GM12892 (cell line): ENCODE measurements at regions not wholly inside any gene's neighbourhood (a gene's known extent, or its start where the extent isn't known, plus 50 kb on each side); places are given as distances from the start of the nearest gene placed in this dataset.

Experiments used
- DNase-seq: peaks from one replicate; pipeline ENCODE4 v3.0.0; 2011; ENCODE audit not compliant: insufficient read length
- FAIRE-seq: peaks from 2 replicates; lab custom pipeline; 2011; peaks lifted over from hg19 to GRCh38; lab: Jason Lieb, UNC
- POLR2A ChIP-seq: IDR thresholded peaks from 2 replicates; pipeline ENCODE4 v1.6.1; 2011; ENCODE audit warnings: low read depth, low read length, control low read depth
- POLR2AphosphoS5 ChIP-seq: IDR thresholded peaks from 2 replicates; pipeline ENCODE4 v1.6.1; 2011; ENCODE audit warnings: low read depth, low read length, control low read depth
- TAF1 ChIP-seq: IDR thresholded peaks from 2 replicates; pipeline ENCODE4 v1.6.1; 2011; ENCODE audit warnings: low read depth, mild to moderate bottlenecking, control low read depth, low read length, borderline replicate concordance

GRCh38 chr9:30411571-30411970 lies 1972.9 kb upstream of the ACO1 start:
- no peak for TF ChIP-seq POLR2A
- no peak for TF ChIP-seq POLR2AphosphoS5
- no peak for TF ChIP-seq TAF1
- DNase-seq: no peak
- FAIRE-seq: no peak

- FAIRE-seq: no peak
These were observed 1925.3 kb upstream of the ACO1 start for GRCh38 chr9:30459156-30459555.

GRCh38 chr9:30476826-30477225 lies 1907.6 kb upstream of the ACO1 start:
- DNase-seq: no peak
- FAIRE-seq: no peak

More at GRCh38 chr9:30459156-30459555, 1925.3 kb upstream of the ACO1 start:
- no peak for DNase-seq
- TF ChIP-seq POLR2A (no peak), TAF1 (no peak), POLR2AphosphoS5 (no peak)

DNA sequence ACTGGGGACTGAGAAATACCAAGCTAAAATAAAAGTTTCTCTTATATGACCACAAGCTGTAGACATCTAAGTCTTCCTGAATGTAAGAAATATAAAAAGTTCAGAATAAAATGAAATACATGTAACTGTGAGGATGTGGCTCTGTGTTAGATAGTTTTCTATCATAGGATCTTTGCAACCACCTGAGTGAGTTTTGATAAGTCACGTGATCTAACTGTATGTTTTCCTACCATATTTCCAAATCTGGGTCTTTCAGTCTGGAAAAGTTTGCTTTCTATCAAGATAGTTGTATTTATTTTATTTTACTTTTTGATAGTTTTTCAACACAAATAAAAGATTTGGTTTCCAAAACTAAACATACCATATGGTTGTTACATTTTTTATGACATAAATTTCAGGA lies 1905.8 kb upstream of the ACO1 start:
- no peak for FAIRE-seq
- no peak for TF ChIP-seq POLR2AphosphoS5
- no peak for TF ChIP-seq POLR2A
- no peak for TF ChIP-seq TAF1
- DNase-seq: no peak

More at GRCh38 chr9:30476826-30477225, 1907.6 kb upstream of the ACO1 start:
- TF ChIP-seq TAF1: no peak
- TF ChIP-seq POLR2AphosphoS5: no peak
- TF ChIP-seq POLR2A: no peak

- TF ChIP-seq TAF1 (no peak), POLR2AphosphoS5 (no peak), POLR2A (no peak)
- no peak for FAIRE-seq
- no peak for DNase-seq
These were observed 1901.9 kb upstream of the ACO1 start for GRCh38 chr9:30482499-30482898.

- FAIRE-seq: no peak
- TF ChIP-seq POLR2AphosphoS5: no peak
- TF ChIP-seq TAF1: no peak
- TF ChIP-seq POLR2A: no peak
These were observed 1899.8 kb upstream of the ACO1 start for GRCh38 chr9:30484690-30485089.

GRCh38 chr9:30504502-30504905 lies 1879.9 kb upstream of the ACO1 start:
- TF ChIP-seq TAF1 (no peak), POLR2AphosphoS5 (no peak), POLR2A (no peak)
- no peak for FAIRE-seq
- DNase-seq: no peak

More at GRCh38 chr9:30484690-30485089, 1899.8 kb upstream of the ACO1 start:
- no peak for DNase-seq

GRCh38 chr9:30505311-30505710 lies 1879.1 kb upstream of the ACO1 start:
- DNase-seq (no peak), FAIRE-seq (no peak)
- TF ChIP-seq POLR2AphosphoS5 (no peak), POLR2A (no peak), TAF1 (no peak)

DNA sequence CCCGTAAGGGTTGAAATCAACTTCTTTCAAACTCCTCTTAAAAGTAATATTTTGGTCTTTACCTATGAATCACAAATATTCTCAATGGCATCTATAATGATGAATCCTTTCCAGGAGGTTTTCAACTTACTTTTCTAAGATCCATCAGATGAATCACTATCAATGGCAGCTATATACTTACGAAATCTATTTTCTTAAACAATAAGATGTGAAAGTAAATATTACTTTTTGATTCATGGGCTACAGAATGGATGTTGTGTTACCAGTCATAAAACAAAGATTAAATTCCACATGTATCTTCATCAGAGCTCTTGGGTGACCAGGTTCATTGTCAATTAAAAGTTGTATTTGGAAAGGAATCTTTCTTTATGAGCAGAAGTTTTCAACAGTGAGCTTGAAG lies 1877.7 kb upstream of the ACO1 start:
- TF ChIP-seq POLR2A (no peak), POLR2AphosphoS5 (no peak), TAF1 (no peak)
- no peak for FAIRE-seq
- no peak for DNase-seq

GRCh38 chr9:30507166-30507565 lies 1877.3 kb upstream of the ACO1 start:
- no peak for DNase-seq
- no peak for TF ChIP-seq POLR2A
- no peak for TF ChIP-seq TAF1
- TF ChIP-seq POLR2AphosphoS5: no peak
- FAIRE-seq: no peak

GRCh38 chr9:30511666-30512065 lies 1872.8 kb upstream of the ACO1 start:
- no peak for DNase-seq
- TF ChIP-seq POLR2A (no peak), TAF1 (no peak), POLR2AphosphoS5 (no peak)
- FAIRE-seq: no peak

DNA sequence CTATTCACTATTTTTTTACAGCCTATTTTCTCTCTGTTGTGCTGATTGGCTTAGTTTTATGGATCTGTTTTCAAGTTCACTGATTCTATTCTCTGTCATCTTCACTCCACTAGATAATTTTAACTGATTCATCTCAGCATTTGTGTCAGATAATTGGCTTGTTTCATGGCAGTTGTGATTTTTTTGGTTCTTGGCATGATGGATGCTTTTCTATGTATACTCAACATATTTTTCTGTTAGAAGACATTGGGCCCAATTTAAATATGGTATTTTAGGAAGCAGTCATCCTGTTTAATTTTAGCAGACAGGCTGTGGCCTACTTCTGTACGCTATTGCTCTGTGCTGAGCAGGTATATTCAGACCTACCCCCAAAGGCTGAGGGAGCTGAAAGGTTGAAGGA lies 1865.3 kb upstream of the ACO1 start:
- no peak for TF ChIP-seq TAF1
- FAIRE-seq (no peak), DNase-seq (no peak)
